Right hindlimb (tissue), 1 donor: ENCODE measurements at regions not wholly inside any gene's neighbourhood (a gene's known extent, or its start where the extent isn't known, plus 50 kb on each side); places are given as distances from the start of the nearest gene placed in this dataset.
"Not testable (repeated sequence)": the region's sequence is repeated elsewhere in the genome, so short reads cannot be mapped to it uniquely, and the experiment has no call there.

ENCODE experiments used
- DNase-seq: peaks from one replicate; pipeline ENCODE4 v3.0.0-alpha.2; 2018

DNA sequence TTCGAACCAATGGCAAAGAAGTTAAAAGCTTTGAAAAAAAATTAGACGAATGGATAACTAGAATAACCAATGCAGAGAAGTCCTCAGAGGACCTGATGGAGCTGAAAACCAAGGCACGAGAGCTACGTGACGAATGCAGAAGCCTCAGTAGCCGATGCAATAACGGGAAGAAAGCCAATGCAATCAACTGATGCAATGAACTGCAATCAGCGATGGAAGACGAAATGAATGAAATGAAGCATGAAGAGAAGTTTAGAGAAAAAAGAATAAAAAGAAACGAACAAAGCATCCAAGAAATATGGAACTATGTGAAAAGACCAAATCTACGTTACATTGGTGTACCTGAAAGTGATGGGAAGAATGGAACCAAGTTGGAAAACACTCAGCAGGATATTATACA is 52.6 kb upstream of the MRPS30 start:
- not testable (repeated sequence) for DNase-seq

DNA sequence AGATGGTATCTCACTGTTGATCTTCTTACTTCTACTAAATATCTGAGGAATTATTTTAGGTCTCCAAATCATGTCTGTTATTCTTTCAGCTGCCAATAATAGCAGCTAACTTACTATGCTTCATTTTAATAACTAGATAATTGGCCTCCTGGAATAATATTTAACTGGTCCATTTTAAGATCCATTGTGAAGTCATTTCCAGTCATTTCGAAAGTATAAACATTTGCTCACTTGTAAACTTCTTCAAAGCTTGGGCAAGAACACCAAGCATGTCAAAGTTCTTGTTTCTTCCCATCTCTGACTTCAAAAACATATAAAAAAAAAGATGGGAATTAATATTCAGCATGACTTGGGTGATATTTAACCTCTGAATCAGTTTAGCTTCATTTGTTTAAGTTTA is 61.4 kb upstream of the MRPS30 start:
- no peak for DNase-seq

DNA sequence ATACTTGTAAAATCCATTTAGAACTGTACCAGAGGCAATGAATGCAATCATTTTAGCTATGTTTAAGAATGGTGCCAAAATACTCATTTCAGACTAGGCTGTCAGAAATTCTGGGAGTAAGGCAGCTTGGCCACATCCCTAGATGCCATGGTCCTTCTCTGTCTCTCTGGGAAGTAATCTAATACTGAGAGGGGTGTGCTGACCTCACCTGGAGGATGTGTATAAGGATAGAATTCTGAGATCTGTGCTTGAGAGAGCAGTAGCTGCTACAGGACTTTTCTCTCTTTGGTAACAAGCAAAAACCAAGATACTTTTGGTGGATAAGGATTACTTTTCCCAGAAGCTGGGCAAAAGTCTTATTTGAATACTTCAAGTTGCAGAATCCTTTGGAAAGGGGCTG is 68.1 kb upstream of the MRPS30 start:
- no peak for DNase-seq

DNA sequence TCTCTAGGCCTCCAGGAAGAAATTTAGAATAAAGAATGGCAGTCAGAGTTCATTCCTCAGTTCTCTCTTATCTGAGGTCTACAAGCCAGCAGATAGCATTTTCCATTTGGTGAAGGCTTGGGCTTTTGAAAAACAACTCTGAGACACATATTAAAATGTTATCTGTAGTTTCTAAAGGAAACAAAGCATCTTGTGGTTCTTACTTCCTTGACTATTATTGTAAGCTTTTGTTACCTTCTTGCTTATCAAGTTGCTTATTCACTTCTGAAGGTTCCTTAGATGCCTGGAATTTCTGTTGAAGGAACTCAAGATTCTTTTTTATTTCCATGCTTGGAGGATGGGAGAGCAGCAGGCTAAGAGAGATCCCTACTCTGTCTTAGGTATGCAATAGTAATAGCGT is 79.2 kb upstream of the MRPS30 start:
- no peak for DNase-seq

DNA sequence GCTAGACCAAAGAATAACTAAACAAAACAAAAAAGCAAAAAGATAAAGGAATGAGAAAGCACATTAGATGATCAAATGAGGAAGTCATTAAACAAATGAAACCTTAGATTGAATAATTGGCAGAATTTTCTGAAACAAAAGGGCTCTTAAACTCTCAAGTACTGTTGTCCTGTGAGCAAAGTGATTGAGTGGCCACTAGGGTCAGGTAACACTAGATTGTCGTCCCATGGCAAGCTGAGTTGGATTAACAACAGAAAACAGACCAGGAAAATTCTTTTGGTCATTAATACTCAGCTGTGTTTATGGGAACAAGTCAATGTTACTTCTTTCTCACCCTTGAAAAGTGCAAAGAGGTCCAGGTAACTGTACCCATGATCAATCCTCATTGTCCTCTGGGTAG is 81.6 kb upstream of the MRPS30 start:
- DNase-seq = no peak

DNA sequence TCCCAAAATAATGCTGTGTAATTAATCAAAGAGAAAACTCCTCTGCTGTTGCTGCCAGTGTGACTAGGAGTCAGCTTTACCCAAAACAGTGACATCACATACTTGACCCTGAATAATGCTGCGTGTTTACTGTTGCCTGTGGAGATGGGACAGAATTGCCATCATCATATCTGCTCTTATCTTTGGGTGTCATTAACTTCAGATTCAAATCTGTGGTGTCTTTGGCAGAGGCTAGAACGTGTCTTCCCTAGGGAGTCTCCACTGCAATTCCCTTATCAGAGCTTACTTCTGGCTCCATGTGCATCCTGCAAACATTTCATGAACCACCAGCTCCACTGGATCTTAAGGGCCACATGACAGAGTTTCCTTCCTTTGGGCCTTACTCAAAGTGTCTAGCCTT is 88.9 kb upstream of the MRPS30 start:
- DNase-seq = no peak

DNA sequence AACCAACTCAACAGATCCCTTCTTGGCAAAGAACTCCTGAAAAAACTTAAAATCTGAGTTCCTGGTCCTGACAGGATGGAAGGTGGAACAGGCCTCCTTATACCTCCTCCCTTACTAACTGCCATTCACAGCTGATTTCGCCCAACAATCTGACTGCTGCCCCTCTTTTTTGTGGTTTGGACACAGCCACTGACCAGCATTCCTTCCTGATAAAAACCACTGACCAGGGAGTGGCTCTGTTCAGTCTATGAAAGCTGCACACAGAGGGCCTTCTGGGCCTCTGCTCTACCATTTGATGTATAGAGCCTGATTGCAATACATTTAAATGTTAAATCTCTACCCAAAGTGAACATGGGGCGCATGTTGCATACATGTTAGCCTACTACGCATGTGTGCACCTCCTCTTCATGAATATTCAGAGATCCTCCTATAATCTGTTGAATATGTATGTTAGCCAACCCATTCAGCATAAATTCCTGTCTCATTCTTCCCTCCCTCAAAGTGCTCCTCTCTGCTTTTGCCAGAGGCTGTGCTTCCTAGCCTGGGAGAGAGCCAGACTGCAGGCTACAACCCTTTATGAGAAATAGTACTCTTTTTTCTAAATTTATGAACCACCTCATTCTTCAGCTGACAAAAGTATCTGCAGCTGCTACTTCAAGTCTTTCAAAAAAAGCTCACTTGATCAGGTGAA is 93.7 kb upstream of the MRPS30 start:
- peak; percentile 20 for DNase-seq

DNA sequence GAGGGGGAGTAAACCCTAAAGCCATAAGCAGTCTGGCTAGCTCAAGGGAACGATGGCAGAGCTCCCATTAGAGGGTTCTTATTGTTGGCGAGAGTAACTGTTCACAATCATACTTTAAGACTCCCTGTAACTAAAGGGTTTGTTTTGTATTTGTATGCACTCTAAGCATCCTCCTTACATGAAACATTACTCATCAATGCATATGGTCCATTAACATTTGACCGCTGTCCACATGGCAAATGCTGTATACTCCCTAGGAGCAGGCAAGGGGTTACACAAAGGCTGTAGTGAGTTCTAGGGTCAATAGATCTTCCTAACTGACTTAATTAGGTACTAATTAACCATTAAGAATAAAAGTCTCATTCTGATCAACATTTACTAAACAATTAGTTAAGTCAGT is 95.3 kb upstream of the MRPS30 start:
- no peak for DNase-seq

DNA sequence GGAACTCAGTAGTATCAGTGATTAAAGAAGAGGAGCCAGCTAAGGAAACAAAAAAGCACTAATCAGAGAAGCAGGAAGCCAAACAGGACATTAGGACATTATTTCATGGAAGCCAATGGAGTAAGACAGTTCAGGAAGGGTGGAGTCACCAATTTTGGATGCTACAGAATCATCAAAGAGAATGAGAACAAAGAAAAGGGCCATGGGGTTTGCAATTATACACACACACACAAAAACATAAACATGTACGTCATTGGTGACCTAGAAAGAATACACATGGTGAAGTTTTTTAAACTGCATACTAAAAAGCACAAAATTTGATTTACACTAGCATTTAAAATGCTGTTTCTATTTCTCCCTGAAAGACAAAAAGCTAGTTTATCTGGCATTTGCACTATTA is 96.8 kb upstream of the MRPS30 start:
- no peak for DNase-seq

DNA sequence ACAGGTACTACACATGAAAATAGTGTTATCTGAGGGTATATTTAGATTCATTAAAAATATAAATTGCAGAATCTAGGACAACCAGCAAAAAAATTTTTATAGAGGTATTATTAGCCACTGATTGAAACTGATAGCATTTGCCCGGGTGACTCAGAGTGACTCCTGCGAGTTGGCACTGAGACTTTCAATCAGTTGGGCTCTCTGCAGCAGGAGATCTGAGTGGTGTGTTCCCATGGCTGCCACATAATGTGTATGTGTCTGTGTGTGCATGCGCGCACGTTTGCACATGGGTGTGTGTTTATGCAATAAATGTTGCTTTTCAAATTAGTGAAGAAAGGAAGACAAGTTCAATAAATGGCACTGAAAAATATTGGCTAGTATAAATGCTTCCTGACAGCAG is 100.1 kb upstream of the MRPS30 start:
- no peak for DNase-seq

DNA sequence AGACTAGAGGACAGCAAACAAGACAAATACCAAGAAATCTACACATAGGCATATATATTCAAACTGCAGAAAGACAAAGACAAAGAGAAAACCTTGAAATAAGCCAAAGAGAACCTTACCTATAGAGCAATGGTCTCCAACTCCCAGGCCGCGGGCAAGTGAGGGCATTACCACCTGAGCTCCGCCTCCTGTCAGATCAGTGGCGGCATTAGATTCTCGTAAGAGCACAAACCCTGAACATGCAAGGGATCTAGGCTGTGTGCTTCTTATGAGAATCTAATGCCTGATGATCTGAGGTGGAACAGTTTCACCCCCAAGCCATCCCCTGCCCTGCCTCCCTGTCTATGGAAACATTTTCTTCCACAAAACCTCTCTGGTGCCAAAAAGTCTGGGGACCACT is 101.0 kb upstream of the MRPS30 start:
- DNase-seq = no peak

DNA sequence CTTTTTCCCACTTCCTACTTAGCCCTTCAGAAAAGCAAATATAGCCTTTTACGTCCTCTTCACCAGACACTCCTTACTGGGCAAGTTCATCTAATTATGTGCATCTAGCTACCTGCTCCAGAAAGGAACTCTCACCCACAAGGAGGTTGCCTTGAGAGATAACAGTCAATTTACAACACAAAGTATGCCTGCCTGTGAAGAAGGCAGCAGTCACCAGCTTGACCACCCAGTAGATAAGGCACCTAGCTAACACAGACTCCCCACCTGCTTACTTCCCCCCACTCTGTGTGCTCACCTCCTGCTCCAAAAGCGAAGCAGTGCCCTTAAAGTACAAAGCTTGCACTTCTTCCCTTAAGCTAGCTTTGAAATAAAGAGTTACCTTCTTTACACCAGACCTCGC is 111.7 kb upstream of the MRPS30 start:
- no peak for DNase-seq

DNA sequence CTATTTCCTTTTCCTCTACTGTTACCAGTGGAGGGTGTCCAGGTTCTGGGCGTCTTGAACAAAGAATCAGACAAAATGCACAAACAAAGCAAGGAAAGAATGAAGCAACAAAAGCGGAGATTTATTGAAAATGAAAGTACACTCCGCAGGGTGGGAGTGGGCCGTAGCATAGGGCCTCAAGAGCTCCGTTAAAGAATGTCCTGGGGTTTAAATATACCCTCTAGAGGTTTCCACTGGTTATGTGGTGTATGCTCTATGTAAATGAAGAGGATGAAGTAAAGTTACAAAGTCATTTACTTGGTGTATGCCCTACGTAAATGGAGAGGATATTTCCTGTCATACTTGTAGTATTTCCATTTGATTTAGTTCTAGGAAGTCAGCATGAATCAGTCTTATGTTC is 113.5 kb upstream of the MRPS30 start:
- no peak for DNase-seq

DNA sequence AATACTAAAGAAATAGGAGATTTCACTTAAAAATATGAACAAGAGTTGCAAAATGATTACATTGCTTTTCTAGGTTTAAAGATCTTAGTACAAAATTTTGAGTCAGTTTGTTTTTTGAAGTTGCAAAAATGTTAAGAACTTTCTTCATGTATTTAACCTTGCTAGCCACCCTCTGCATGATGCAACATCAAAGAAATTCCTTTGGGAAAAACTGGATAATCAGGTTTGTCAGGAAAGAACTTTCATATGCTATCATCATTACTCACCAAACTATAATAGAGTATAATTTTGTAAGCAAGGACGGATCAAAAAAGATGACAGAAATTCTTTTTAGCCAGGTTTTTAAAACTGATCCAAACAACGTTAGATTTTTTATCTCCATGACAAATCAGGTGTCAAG is 116.9 kb upstream of the MRPS30 start:
- no peak for DNase-seq

DNA sequence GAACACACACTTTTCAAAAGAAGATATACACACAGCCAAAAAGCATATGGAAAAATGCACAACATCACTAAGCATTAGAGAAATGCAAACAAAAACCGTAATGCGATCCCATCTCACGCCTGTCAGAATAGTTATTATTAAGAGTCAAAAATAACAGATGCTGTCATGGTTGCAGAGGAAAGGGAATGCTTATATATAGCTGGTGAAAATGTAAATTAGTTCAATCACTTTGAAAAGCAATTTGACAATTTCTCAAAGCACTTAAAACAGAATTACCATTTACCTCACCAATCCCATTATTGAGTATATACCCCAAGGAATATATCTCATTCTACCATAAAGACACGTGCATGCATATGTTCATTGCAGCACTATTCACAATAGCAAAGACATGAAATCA is 126.8 kb upstream of the MRPS30 start:
- DNase-seq = no peak

DNA sequence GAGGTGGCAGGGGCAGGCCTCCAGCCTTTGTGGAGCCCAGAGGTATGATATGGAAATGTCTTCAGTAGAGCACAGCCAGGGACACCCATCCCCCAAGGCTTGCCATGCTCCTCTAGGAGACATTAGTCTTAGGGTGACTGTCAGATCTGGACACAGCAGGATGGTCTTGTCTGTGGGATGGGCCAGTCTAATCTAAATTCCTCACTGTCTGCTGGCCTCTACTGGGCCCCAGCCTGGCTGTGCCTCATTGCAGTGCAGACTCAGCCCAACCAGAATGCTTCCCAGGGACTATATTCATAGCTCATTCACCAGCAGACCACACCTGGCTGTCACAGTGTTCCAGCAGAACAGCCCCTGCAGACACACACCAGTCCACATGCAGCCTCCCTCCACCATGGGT is 129.5 kb upstream of the MRPS30 start:
- DNase-seq = no peak

DNA sequence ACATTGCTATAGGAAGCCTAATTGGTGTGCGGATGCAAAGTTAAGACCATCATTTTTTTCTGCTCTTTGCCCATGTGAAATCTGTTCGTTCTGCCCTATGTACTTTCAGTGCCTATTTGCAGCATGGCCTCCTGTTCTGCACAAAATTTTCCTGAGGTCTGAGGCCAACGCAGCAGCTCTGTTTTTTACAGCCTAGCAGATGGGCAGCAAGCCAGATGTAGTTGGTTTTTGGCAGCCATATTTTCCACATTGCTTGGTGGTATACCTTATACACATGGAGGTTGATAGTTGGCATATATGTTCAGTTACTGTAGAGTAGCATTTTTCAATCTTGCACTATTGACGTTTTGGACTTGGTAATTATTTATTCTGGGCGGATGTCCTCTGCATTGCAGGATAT is 133.5 kb upstream of the MRPS30 start:
- peak; percentile 62 for DNase-seq

DNA sequence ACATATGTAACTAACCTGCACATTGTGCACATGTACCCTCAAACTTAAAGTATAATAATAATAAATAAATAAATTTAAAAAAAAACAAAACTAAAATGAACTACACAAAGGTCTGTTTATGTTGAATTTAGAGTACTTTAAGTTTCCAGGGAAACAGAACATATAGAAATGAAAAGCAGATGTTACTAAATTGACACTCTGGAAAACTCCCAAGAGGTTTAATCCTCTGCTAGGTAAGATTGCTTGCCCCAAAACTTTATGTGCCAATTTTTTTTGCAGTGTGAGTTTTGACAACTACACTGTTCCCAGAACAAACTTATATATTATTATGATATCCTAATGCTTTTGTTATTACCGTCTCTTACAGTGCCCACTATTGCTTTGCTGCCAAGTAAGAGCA is 134.3 kb upstream of the MRPS30 start:
- no peak for DNase-seq

DNA sequence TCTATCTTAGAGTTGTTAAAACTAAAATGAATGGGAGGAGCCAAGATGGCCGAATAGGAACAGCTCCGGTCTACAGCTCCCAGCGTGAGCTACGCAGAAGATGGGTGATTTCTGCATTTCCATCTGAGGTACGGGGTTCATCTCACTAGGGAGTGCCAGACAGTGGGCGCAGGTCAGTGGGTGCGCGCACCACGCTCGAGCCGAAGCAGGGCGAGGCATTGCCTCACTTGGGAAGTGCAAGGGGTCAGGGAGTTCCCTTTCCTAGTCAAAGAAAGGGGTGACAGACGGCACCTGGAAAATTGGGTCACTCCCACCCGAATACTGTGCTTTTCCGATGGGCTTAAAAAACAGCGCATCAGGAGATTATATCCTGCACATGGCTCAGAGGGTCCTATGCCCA is 140.3 kb upstream of the MRPS30 start:
- not testable (repeated sequence) for DNase-seq

DNA sequence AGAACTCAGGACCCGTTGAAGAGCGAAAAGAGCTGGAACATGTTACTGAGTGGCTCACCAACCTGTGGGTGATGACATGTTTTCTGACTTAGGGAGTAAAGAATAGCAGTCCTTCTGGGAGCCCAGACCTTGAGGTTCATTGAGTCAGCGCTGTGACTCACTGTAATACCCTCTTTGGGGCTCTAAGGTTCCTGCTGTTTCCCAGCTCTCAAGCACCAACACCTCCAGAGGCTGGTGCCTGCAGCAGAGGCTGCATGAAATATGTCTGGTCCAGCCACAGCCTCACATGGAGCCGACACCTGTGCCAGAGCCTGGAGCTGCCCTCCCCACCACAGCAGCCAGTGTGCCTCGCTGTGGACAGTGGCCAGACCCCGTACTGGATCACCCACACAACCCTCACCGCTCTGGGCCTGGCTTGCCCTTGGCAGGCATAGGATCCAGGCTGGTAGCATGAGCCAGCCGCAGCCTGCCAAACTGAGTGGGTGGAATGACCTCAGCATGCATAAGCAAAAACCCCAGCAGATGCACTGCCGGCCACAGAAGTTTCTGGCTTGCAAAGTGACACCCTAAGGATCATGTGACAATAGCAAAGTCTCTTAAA is 143.5 kb upstream of the MRPS30 start:
- peak; percentile 41 for DNase-seq

DNA sequence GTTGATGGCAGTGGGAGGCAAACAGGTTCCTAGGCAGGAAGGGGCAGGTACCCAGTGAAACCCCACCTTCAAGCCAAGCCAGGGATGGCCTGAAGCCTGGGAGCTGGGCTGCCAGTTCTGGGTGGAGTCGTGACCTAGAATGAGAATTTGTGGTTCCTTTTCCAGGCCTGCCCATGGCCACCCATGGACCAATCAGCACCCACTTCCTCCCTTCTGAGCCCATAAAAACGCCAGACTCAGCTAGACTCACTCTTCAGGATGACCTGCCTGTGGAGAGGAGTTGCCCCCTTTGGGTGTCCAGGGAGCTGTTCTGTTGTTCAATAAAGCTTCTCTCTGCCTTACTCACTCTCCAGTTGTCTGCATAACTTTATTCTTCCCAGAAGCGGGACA is 144.0 kb upstream of the MRPS30 start:
- DNase-seq = no peak

DNA sequence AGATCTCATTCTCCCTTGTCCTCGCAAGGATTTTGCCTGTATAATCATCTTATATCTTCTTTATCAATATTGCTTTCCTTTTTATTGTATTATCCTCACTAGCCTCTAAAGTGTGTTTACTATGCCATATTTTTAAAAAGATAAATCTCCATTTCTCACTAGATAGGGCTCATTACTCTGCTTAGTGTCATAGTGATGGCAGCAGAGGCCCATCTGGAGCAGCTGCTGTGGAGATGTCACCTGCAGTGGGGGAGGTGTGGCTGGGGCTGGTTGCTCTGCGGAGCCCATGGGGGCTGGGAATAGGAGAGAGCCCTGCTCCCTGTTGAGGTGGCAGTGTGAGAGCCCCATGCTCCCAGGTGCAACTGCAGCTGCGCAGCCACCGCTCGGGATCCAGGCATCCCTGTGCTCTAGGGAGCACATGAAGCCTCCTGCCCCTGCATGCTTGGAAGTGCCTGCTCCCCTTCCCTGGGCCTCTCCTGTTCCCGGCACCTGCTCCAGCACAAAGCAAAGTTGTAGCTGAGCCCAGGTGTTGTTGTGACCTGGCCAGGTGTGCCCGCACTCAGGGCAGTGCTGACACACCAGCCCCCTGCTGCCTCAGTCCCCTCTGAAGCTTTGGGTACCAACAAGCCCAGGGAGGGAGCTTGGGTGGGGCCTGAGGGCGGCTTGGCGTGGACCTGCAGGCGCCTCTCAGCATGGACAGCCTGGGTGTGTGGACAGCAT is 144.6 kb upstream of the MRPS30 start:
- no peak for DNase-seq

DNA sequence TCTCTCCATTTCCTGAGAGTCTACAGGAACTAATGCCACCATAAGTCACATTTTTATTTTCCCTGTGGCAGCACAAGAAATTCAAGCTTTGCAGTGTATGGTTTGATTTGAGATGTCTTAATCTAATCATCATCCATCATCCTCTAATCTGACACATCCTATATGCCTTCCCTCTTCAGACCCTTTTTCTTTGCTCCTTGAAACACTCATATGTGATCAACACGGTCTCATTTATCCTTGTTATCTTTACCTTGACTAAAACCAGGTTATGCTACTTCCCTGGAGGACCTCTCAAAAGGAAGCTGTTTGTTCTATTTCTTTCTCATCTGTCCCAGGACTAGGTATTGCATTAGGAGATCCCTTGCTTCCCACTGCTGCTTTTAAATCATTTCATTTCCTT is 146.9 kb upstream of the MRPS30 start:
- no peak for DNase-seq

DNA sequence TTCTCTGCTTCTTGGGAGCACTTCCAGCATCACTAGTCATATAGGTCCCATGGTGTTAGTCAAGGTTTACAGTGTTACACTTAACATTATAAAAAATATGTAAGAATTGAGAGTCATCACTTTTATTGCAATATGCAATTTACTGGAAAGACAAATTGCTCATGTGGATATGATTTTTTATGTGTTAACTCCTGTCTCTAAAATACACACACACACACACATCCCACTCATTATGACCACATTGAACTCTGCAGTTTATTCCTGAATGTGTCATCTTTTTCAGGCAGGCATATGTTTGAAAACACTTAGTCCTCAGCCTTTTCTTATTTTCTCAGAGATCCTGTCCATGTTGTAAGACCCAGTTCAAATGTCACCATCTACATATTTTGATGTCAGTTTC is 148.5 kb upstream of the MRPS30 start:
- DNase-seq = no peak

DNA sequence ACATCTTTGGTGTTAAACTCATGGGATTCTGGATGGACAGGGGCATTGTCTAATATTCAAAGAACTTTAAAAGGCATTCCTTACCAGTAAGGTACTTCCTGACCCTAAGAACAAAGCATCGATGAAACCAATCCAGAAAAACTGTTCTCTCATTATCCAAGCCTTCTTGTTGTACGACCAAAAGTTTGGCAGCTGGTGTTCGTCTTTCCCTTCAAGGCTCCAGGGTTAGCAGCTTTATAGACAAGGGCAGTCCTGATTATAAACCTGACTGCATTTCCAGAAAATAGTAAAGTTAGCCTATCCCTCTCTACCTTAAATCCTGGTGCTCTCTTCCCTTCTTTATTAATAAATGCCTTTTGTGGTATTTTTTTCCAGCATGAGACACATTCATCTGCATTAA is 149.4 kb upstream of the MRPS30 start:
- no peak for DNase-seq
